GM19452 (cell line): ENCODE measurements at regions not wholly inside any gene's neighbourhood (a gene's known extent, or its start where the extent isn't known, plus 50 kb on each side); places are given as distances from the start of the nearest gene placed in this dataset.
"Not testable (repeated sequence)": the region's sequence is repeated elsewhere in the genome, so short reads cannot be mapped to it uniquely, and the experiment has no call there.

ENCODE experiments used
- ATAC-seq: cut with Tn5 transposase; IDR thresholded peaks from one replicate; pipeline ENCODE4 v1.9.1; 2021; ENCODE audit not compliant: unreplicated experiment

- ATAC-seq, result no peak
Measured at GRCh38 chr18:64749884-64750283, 601.0 kb upstream of the LINC00305 start.

- no peak for ATAC-seq
Measured at GRCh38 chr18:64747803-64748202, 598.9 kb upstream of the LINC00305 start.

GRCh38 chr18:64742898-64743297 is 594.0 kb upstream of the LINC00305 start:
- no peak for ATAC-seq

GRCh38 chr18:64734063-64734462 is 585.2 kb upstream of the LINC00305 start:
- ATAC-seq, result no peak

GRCh38 chr18:64725657-64726056 is 576.8 kb upstream of the LINC00305 start:
- ATAC-seq, result not testable (repeated sequence)

GRCh38 chr18:64720781-64721464 is 572.0 kb upstream of the LINC00305 start:
- ATAC-seq, result no peak

- no peak for ATAC-seq
Measured at GRCh38 chr18:64718808-64719207, 569.9 kb upstream of the LINC00305 start.

- no peak for ATAC-seq
Measured at GRCh38 chr18:64717026-64717425, 568.1 kb upstream of the LINC00305 start.

GRCh38 chr18:64714086-64714485 is 565.2 kb upstream of the LINC00305 start:
- no peak for ATAC-seq

- peak; percentile 98 for ATAC-seq
Measured at GRCh38 chr18:64713284-64713683, 564.4 kb upstream of the LINC00305 start.

- no peak for ATAC-seq
Measured at GRCh38 chr18:64712035-64712434, 563.1 kb upstream of the LINC00305 start.

GRCh38 chr18:64710105-64710861 is 561.4 kb upstream of the LINC00305 start:
- no peak for ATAC-seq

- no peak for ATAC-seq
Measured at GRCh38 chr18:64707052-64707451, 558.2 kb upstream of the LINC00305 start.

- ATAC-seq, result no peak
Measured at GRCh38 chr18:64699081-64699480, 550.2 kb upstream of the LINC00305 start.

- ATAC-seq, result no peak
Measured at GRCh38 chr18:64695851-64696553, 547.1 kb upstream of the LINC00305 start.

GRCh38 chr18:64693766-64694165 is 544.9 kb upstream of the LINC00305 start:
- no peak for ATAC-seq

- ATAC-seq, result no peak
Measured at GRCh38 chr18:64692826-64693225, 543.9 kb upstream of the LINC00305 start.

- ATAC-seq, result no peak
Measured at GRCh38 chr18:64679121-64679520, 530.2 kb upstream of the LINC00305 start.

GRCh38 chr18:64678048-64678447 is 529.2 kb upstream of the LINC00305 start:
- ATAC-seq, result no peak

- ATAC-seq, result no peak
Measured at GRCh38 chr18:64674694-64675093, 525.8 kb upstream of the LINC00305 start.

GRCh38 chr18:64671293-64671692 is 522.4 kb upstream of the LINC00305 start:
- not testable (repeated sequence) for ATAC-seq

GRCh38 chr18:64668461-64668962 is 519.6 kb upstream of the LINC00305 start:
- ATAC-seq, result no peak
